ENCODE measurements at regions not wholly inside any gene's neighbourhood (a gene's known extent, or its start where the extent isn't known, plus 50 kb on each side); places are given as distances from the start of the nearest gene placed in this dataset.

- TF ChIP-seq EZH2 (IDR thresholded peaks at IDR 0.05; ENCODE audit: low read length) (no peak), CTCF (optimal IDR thresholded peaks at IDR 0.05 in 1 of 3, IDR thresholded peaks at IDR 0.05 in 1 of 3, conservative IDR thresholded peaks at IDR 0.05 in 1 of 3; ENCODE audit: extremely low read depth in 1 of 3, insufficient read depth in 2 of 3, low read length in 3 of 3) (no peak)
Observed at GRCh38 chr2:208571764-208572131, 165.2 kb downstream of the PTH2R start.

All from keratinocyte (primary cell).